Osteoblast (primary cell): ENCODE measurements at regions not wholly inside any gene's neighbourhood (a gene's known extent, or its start where the extent isn't known, plus 50 kb on each side); places are given as distances from the start of the nearest gene placed in this dataset.
"Not testable (repeated sequence)": the region's sequence is repeated elsewhere in the genome, so short reads cannot be mapped to it uniquely, and the experiment has no call there.

Source experiments
- DNase-seq: peaks from one replicate; pipeline ENCODE4 v3.0.0; 2011; ENCODE audit warnings: low spot score, mixed read lengths; ENCODE audit not compliant: insufficient read length; ENCODE audit errors: missing footprints
- H2AFZ ChIP-seq: 2 replicates; pipeline ENCODE4 v1.6.0; 2011; ENCODE audit warnings: mild to moderate bottlenecking, low read length
- H3K27ac ChIP-seq: 2 replicates; pipeline ENCODE4 v1.5.1; 2011; ENCODE audit warnings: mild to moderate bottlenecking, low read depth, low read length, moderate library complexity
- H3K27me3 ChIP-seq: 2 replicates; pipeline ENCODE4 v1.6.0; 2012; ENCODE audit warnings: mild to moderate bottlenecking, control low read depth, inconsistent platforms, low read length, moderate library complexity; ENCODE audit not compliant: insufficient read depth
- H3K36me3 ChIP-seq: 2 replicates; pipeline ENCODE4 v1.5.1; 2011; ENCODE audit warnings: mild to moderate bottlenecking, low read length, control low read depth, moderate library complexity; ENCODE audit not compliant: insufficient read depth
- H3K4me1 ChIP-seq: 2 replicates; pipeline ENCODE4 v1.5.1; 2011; ENCODE audit warnings: mild to moderate bottlenecking, low read length, control low read depth, moderate library complexity; ENCODE audit not compliant: insufficient read depth
- H3K4me2 ChIP-seq: 2 replicates; pipeline ENCODE4 v1.6.0; 2011; ENCODE audit warnings: mild to moderate bottlenecking, low read length; ENCODE audit not compliant: insufficient read depth
- H3K4me3 ChIP-seq: fragments of 200-600 bp; sonication (generic); 3 replicates; pipeline ENCODE4 v1.5.1; 2012; ENCODE audit warnings: mild to moderate bottlenecking, low read length, inconsistent platforms; ENCODE audit not compliant: insufficient read depth
- H3K79me2 ChIP-seq: 2 replicates; pipeline ENCODE4 v1.6.0; 2012; ENCODE audit warnings: mild to moderate bottlenecking, low read length, control low read depth, inconsistent platforms; ENCODE audit not compliant: insufficient read depth
- H3K9me3 ChIP-seq: 2 replicates; pipeline ENCODE4 v1.5.1; 2011; ENCODE audit warnings: low read depth, low read length, control low read depth
- H4K20me1 ChIP-seq: 2 replicates; pipeline ENCODE4 v1.6.0; 2012; ENCODE audit warnings: mild to moderate bottlenecking, low read length, control low read depth; ENCODE audit not compliant: insufficient read depth
- CTCF ChIP-seq: IDR thresholded peaks from 2 replicates; pipeline ENCODE4 v1.5.1; 2011; ENCODE audit warnings: mild to moderate bottlenecking, low read depth, low read length, moderate library complexity; ENCODE audit errors: extremely low read depth

GRCh38 chr9:86485359-86485758, 131.1 kb upstream of the TUT7 start:
- no peak for DNase-seq
- Histone ChIP-seq H3K9me3 (no peaks in the 10 kb centered on the region), H4K20me1 (no peaks in the 10 kb centered on the region), H2AFZ (no peak overlapping the region), H3K27ac (no peak overlapping the region), H3K79me2 (no peaks in the 10 kb centered on the region), H3K4me1 (no peaks in the 10 kb centered on the region), H3K27me3 (no peaks in the 10 kb centered on the region), H3K4me2 (no peak overlapping the region), H3K36me3 (no peaks in the 10 kb centered on the region), H3K4me3 (no peak overlapping the region)
- TF ChIP-seq CTCF, result no peak

- Histone ChIP-seq H3K36me3 (no peaks in the 10 kb centered on the region), H4K20me1 (no peaks in the 10 kb centered on the region), H3K4me3 (no peak overlapping the region), H3K27ac (no peak overlapping the region), H3K4me1 (no peaks in the 10 kb centered on the region), H3K79me2 (no peaks in the 10 kb centered on the region), H3K9me3 (no peaks in the 10 kb centered on the region), H3K27me3 (no peaks in the 10 kb centered on the region), H2AFZ (no peak overlapping the region), H3K4me2 (no peak overlapping the region)
- no peak for TF ChIP-seq CTCF
- DNase-seq, result no peak
Measured at GRCh38 chr9:86483496-86483895, 129.3 kb upstream of the TUT7 start.

- no peak for TF ChIP-seq CTCF
- no peak for DNase-seq
- no peaks in the 10 kb centered on the region for H3K9me3 ChIP-seq
- H3K79me2 ChIP-seq, result no peaks in the 10 kb centered on the region
- H4K20me1 ChIP-seq, result no peaks in the 10 kb centered on the region
- no peak overlapping the region for H3K4me3 ChIP-seq
- no peak overlapping the region for H3K27ac ChIP-seq
- no peak overlapping the region for H2AFZ ChIP-seq
- H3K4me1 ChIP-seq, result no peaks in the 10 kb centered on the region
- H3K36me3 ChIP-seq, result no peaks in the 10 kb centered on the region
- H3K27me3 ChIP-seq, result no peaks in the 10 kb centered on the region
- H3K4me2 ChIP-seq, result no peak overlapping the region
Measured at GRCh38 chr9:86481466-86481865, 127.3 kb upstream of the TUT7 start.

- H3K79me2 ChIP-seq, H2AFZ ChIP-seq, H4K20me1 ChIP-seq, H3K36me3 ChIP-seq, H3K4me2 ChIP-seq, H3K4me3 ChIP-seq, H3K27ac ChIP-seq, H3K4me1 ChIP-seq, H3K27me3 ChIP-seq, H3K9me3 ChIP-seq, DNase-seq: not testable (repeated sequence)
Measured at GRCh38 chr9:86475255-86475654, 121.0 kb upstream of the TUT7 start.
